Stimulated activated naive CD8-positive, alpha-beta T cell treated with anti-CD3 and anti-CD28 coated beads, Interleukin-15, amount 100 ng/mL, for 72 hours (primary cell): ENCODE measurements at regions not wholly inside any gene's neighbourhood (a gene's known extent, or its start where the extent isn't known, plus 50 kb on each side); places are given as distances from the start of the nearest gene placed in this dataset.

ENCODE experiments used
- ATAC-seq: fragments of 150-1000 bp; cut with Tn5 transposase; 2 replicates; pipeline ENCODE4 v1.10.0; 2021; ENCODE audit warnings: mild to moderate bottlenecking, moderate library complexity
- DNase-seq, 2 donors: peaks; one replicate each; pipeline ENCODE4 v3.0.0; 2021 to 2022
- H3K27ac Mint-ChIP-seq, 2 donors: one replicate each; pipeline ENCODE4 v1.8.0; 2022; ENCODE audit warnings: mild to moderate bottlenecking in 2 of 2, mixed read lengths in 2 of 2, moderate library complexity in 2 of 2
- H3K27me3 Mint-ChIP-seq: one replicate; pipeline ENCODE4 v1.8.0; 2022; ENCODE audit warnings: mixed read lengths
- H3K4me1 Mint-ChIP-seq: one replicate; pipeline ENCODE4 v1.8.0; 2022; ENCODE audit warnings: mild to moderate bottlenecking, mixed read lengths
- H3K4me3 Mint-ChIP-seq, 2 donors: one replicate each; pipeline ENCODE4 v1.8.0; 2022; ENCODE audit warnings: mild to moderate bottlenecking in 2 of 2, mixed read lengths in 2 of 2, moderate library complexity in 1 of 2
- H3K9me3 Mint-ChIP-seq, 2 donors: one replicate each; pipeline ENCODE4 v1.8.0; 2022; ENCODE audit warnings: mixed read lengths in 2 of 2

- H3K4me1 Mint-ChIP-seq, result no peaks in the 10 kb centered on the region
- ATAC-seq, result no peak
These were observed 261.2 kb downstream of the ADRA2A start for GRCh38 chr10:111338035-111338434.

GRCh38 chr10:111338805-111339204 is 262.0 kb downstream of the ADRA2A start:
- Mint-ChIP-seq H3K9me3 (peaks cover 20 to 34% of the 10 kb centered on the region in 2 donors), H3K27ac (no peak overlapping the region), H3K4me1 (no peaks in the 10 kb centered on the region), H3K4me3 (no peak overlapping the region), H3K27me3 (peaks cover 7% of the 10 kb centered on the region)
- ATAC-seq (no peak), DNase-seq (no peak)

More at GRCh38 chr10:111338035-111338434, 261.2 kb downstream of the ADRA2A start:
- Mint-ChIP-seq H3K4me3 (no peak overlapping the region), H3K9me3 (peaks cover 20 to 34% of the 10 kb centered on the region in 2 donors), H3K27ac (no peak overlapping the region), H3K27me3 (peaks cover 7% of the 10 kb centered on the region)
- no peak for DNase-seq

GRCh38 chr10:111344804-111345203 is 268.0 kb downstream of the ADRA2A start:
- H3K27me3 Mint-ChIP-seq, result peaks cover 14% of the 10 kb centered on the region
- H3K4me3 Mint-ChIP-seq, result no peak overlapping the region
- ATAC-seq (no peak), DNase-seq (no peak)
- no peak overlapping the region for H3K27ac Mint-ChIP-seq
- H3K9me3 Mint-ChIP-seq, result peaks cover 14 to 32% of the 10 kb centered on the region in 2 donors
- H3K4me1 Mint-ChIP-seq, result no peaks in the 10 kb centered on the region

- H3K9me3 Mint-ChIP-seq, result peaks cover 0 to 5% of the 10 kb centered on the region in 2 donors
- H3K4me1 Mint-ChIP-seq, result no peaks in the 10 kb centered on the region
- H3K27me3 Mint-ChIP-seq, result peaks cover 26% of the 10 kb centered on the region
- H3K27ac Mint-ChIP-seq, result no peak overlapping the region
- DNase-seq (no peak), ATAC-seq (no peak)
- no peak overlapping the region for H3K4me3 Mint-ChIP-seq
These were observed 270.7 kb downstream of the ADRA2A start for GRCh38 chr10:111347386-111348013.

GRCh38 chr10:111348076-111348475 is 271.2 kb downstream of the ADRA2A start:
- ATAC-seq (no peak), DNase-seq (no peak)
- Mint-ChIP-seq H3K4me1 (no peaks in the 10 kb centered on the region), H3K27ac (no peak overlapping the region), H3K9me3 (no peaks in the 10 kb centered on the region), H3K27me3 (peaks cover 26% of the 10 kb centered on the region), H3K4me3 (no peak overlapping the region)

GRCh38 chr10:111354859-111355258 is 278.0 kb downstream of the ADRA2A start:
- no peaks in the 10 kb centered on the region for H3K9me3 Mint-ChIP-seq
- H3K27me3 Mint-ChIP-seq, result peaks cover 53% of the 10 kb centered on the region
- no peaks in the 10 kb centered on the region for H3K4me1 Mint-ChIP-seq
- no peak overlapping the region for H3K27ac Mint-ChIP-seq
- no peak for ATAC-seq
- H3K4me3 Mint-ChIP-seq, result no peak overlapping the region
- DNase-seq, result no peak

- peaks cover 49% of the 10 kb centered on the region for H3K27me3 Mint-ChIP-seq
- no peak overlapping the region for H3K4me3 Mint-ChIP-seq
- no peak overlapping the region for H3K27ac Mint-ChIP-seq
- H3K9me3 Mint-ChIP-seq, result no peaks in the 10 kb centered on the region
- no peaks in the 10 kb centered on the region for H3K4me1 Mint-ChIP-seq
- ATAC-seq, result no peak
- DNase-seq, result no peak
These were observed 279.7 kb downstream of the ADRA2A start for GRCh38 chr10:111356571-111356970.

GRCh38 chr10:111357859-111358258 is 281.0 kb downstream of the ADRA2A start:
- no peak for ATAC-seq
- H3K4me1 Mint-ChIP-seq, result no peaks in the 10 kb centered on the region
- H3K4me3 Mint-ChIP-seq, result no peak overlapping the region
- no peak overlapping the region for H3K27ac Mint-ChIP-seq
- H3K27me3 Mint-ChIP-seq, result peaks cover 49% of the 10 kb centered on the region
- no peak for DNase-seq
- no peaks in the 10 kb centered on the region for H3K9me3 Mint-ChIP-seq

GRCh38 chr10:111360260-111360925 is 283.6 kb downstream of the ADRA2A start:
- peak; percentile 10 to 18 for DNase-seq
- peak; percentile 85 for ATAC-seq
- H3K27ac Mint-ChIP-seq, result no peak overlapping the region
- H3K9me3 Mint-ChIP-seq, result no peaks in the 10 kb centered on the region
- no peak overlapping the region for H3K4me3 Mint-ChIP-seq
- no peaks in the 10 kb centered on the region for H3K4me1 Mint-ChIP-seq
- peaks cover 33% of the 10 kb centered on the region for H3K27me3 Mint-ChIP-seq

GRCh38 chr10:111367531-111367930 is 290.7 kb downstream of the ADRA2A start:
- H3K4me1 Mint-ChIP-seq, result no peaks in the 10 kb centered on the region
- DNase-seq (no peak), ATAC-seq (no peak)
- H3K4me3 Mint-ChIP-seq, result no peak overlapping the region
- peaks cover 12% of the 10 kb centered on the region for H3K27me3 Mint-ChIP-seq
- no peaks in the 10 kb centered on the region for H3K9me3 Mint-ChIP-seq
- H3K27ac Mint-ChIP-seq, result no peak overlapping the region

GRCh38 chr10:111370101-111370500 is 293.3 kb downstream of the ADRA2A start:
- DNase-seq (no peak), ATAC-seq (no peak)
- H3K4me3 Mint-ChIP-seq, result no peak overlapping the region
- no peaks in the 10 kb centered on the region for H3K4me1 Mint-ChIP-seq
- H3K27ac Mint-ChIP-seq, result no peak overlapping the region
- peaks cover 6% of the 10 kb centered on the region for H3K27me3 Mint-ChIP-seq
- no peaks in the 10 kb centered on the region for H3K9me3 Mint-ChIP-seq

GRCh38 chr10:111373696-111374095 is 296.9 kb downstream of the ADRA2A start:
- H3K4me3 Mint-ChIP-seq, result no peak overlapping the region
- no peak overlapping the region for H3K27ac Mint-ChIP-seq
- DNase-seq (no peak), ATAC-seq (no peak)
- H3K27me3 Mint-ChIP-seq, result peaks cover 13% of the 10 kb centered on the region
- no peaks in the 10 kb centered on the region for H3K4me1 Mint-ChIP-seq
- no peaks in the 10 kb centered on the region for H3K9me3 Mint-ChIP-seq

- no peak overlapping the region for H3K27ac Mint-ChIP-seq
- H3K9me3 Mint-ChIP-seq, result no peaks in the 10 kb centered on the region
- DNase-seq (no peak), ATAC-seq (no peak)
- no peaks in the 10 kb centered on the region for H3K4me1 Mint-ChIP-seq
- peaks cover 13% of the 10 kb centered on the region for H3K27me3 Mint-ChIP-seq
- no peak overlapping the region for H3K4me3 Mint-ChIP-seq
These were observed 302.8 kb downstream of the ADRA2A start for GRCh38 chr10:111379534-111380187.

- no peaks in the 10 kb centered on the region for H3K9me3 Mint-ChIP-seq
- no peaks in the 10 kb centered on the region for H3K4me1 Mint-ChIP-seq
- no peak for ATAC-seq
- peaks cover 19% of the 10 kb centered on the region for H3K27me3 Mint-ChIP-seq
- no peak for DNase-seq
- H3K4me3 Mint-ChIP-seq, result no peak overlapping the region
- H3K27ac Mint-ChIP-seq, result no peak overlapping the region
These were observed 307.7 kb downstream of the ADRA2A start for GRCh38 chr10:111384556-111384955.

- no peak overlapping the region for H3K4me3 Mint-ChIP-seq
- no peaks in the 10 kb centered on the region for H3K4me1 Mint-ChIP-seq
- DNase-seq (no peak), ATAC-seq (no peak)
- H3K27me3 Mint-ChIP-seq, result peaks cover 21% of the 10 kb centered on the region
- H3K27ac Mint-ChIP-seq, result no peak overlapping the region
- peaks cover 0 to 7% of the 10 kb centered on the region in 2 donors for H3K9me3 Mint-ChIP-seq
These were observed 314.2 kb downstream of the ADRA2A start for GRCh38 chr10:111390813-111391563.

- DNase-seq, result no peak
- H3K4me3 Mint-ChIP-seq, result no peak overlapping the region
- H3K27ac Mint-ChIP-seq, result no peak overlapping the region
These were observed 315.3 kb downstream of the ADRA2A start for GRCh38 chr10:111392159-111392558.

More at GRCh38 chr10:111392159-111392558, 315.3 kb downstream of the ADRA2A start:
- Mint-ChIP-seq H3K27me3 (peaks cover 16% of the 10 kb centered on the region), H3K9me3 (peaks cover 0 to 7% of the 10 kb centered on the region in 2 donors), H3K4me1 (no peaks in the 10 kb centered on the region)
- ATAC-seq, result no peak
